ENCODE measurements at regions not wholly inside any gene's neighbourhood (a gene's known extent, or its start where the extent isn't known, plus 50 kb on each side); places are given as distances from the start of the nearest gene placed in this dataset.

DNA sequence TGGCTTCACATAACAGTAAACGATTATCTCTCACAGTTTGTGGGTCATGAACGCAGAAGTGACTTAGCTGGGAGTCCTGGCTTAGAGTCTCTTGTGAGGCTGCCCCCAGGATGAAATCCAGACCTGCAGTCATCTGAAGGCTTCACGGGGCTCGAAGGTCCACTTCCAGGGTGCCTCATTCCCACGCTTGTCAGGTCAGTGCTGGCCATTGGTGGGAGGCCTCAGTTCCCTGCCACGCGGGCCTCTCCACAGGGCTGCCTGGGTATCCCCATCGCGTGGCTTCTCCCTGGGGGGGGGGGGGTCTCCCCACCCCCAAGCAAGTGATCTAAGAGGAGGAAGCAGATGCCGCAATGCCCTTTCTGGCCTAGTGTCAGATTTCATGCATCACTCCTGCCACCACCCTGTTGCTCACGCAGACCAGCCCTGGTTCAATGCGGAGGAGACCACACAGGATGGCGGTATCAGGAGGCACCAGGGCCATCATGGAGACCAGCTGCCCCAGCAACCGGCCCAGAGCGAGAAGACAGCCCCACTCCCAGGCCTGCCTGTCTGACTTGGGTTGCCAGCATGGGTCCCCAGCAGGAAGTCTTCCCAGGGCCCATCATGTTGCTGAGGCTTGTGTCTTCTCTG is 77.3 kb upstream of the CDH5 start:
- no peak for DNase-seq

- no peak for DNase-seq
Observed at GRCh38 chr16:66287926-66288325, 78.6 kb upstream of the CDH5 start.

DNA sequence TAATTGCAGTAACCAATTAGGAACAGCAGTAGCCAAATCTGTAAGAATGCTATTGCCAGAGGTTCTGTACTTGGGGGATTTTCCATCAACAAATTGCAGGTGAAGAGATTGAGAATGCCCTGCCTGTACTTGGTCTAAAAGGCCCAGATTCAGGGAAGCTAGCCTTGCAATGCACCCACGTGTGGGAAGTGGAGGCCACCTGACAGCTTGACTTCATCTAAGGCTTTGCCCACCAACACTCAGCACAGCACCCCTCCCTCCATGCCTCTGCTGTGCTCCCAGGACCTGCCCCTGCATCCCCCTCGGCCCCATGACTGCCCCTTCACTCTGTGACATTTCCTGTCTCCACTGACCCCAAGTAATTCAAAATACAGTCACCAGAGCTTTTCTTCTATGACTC is 79.1 kb upstream of the CDH5 start:
- no peak for DNase-seq

DNA sequence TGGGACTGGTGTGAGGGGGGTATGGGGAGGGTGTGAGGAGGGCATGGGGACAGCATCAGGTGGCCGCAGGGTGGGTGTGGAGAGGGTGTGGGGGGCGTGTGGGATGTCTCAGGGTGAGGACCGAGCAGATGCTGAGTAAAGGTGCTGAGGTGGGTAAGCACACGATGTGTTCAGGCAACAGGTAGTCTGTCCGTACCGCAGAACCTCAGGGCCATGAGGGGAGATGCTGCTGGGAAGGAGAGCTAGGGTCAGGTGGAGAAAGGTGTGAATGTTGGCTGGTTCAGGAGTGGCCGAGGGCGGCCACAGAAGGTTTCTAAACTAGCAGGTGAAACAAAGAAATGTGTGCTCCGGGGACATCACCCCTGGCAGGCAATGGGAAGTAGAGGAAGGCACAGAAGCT is 80.0 kb upstream of the CDH5 start:
- DNase-seq, result no peak

- DNase-seq, result no peak
Observed at GRCh38 chr16:66278604-66279262, 87.8 kb upstream of the CDH5 start.

DNA sequence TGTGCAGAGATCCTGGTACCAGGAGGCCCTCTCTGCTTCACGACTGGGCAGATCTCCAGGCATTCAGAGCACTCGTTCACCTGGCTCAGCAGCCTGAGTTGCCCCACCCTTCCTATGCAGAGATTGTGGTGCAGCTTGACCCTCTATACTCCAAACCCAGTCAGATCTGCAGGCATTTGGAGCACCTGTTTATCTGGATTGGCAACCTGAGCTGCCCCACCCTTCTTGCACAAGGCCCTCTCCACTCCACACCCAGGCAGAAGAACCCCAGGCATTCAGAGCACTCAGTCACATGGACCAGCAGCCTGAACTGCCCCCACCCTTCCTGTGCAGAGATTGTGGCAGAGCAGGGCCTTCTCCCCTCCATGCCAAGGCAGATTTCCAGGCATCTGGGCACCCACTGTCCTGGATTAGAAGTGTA is 88.4 kb upstream of the CDH5 start:
- no peak for DNase-seq

GRCh38 chr16:66277311-66278070 is 89.0 kb upstream of the CDH5 start:
- no peak for DNase-seq

GRCh38 chr16:66275775-66276428 is 90.6 kb upstream of the CDH5 start:
- DNase-seq, result peak; percentile 57

- DNase-seq, result peak; percentile 46
Observed at GRCh38 chr16:66274335-66275110, 92.0 kb upstream of the CDH5 start.

DNA sequence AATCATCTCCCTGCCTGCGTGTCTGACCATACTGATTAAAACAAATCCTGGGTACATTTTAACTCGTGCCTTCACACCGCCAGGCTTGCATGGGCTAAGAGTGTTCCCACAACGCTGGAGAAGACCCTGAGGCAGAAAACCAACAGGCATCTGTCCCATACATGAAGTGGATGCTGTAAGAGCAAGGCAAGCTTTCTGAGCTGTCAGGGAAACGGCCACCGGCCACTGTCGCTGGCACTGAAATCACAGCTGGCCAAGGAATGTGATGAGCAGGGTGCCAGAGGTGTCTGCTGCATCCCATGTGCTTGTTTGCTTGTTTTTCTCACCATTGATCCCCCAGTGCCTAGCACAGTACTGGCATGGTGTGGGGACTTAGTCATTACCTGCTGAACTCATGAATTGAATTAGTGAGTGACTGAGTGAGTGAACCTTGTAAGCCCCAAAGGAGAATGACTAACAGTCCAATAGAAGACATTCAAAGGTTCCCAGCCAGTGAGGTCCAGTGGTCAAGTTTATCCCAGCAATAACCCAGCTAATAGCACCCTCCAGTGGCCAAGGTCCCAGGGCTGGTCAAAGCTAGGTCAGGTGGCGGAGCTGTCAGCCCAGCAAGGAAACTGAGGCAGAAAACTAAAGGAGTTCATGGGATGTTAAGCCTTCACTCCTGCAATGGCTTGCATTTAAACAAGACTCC is 92.7 kb upstream of the CDH5 start:
- DNase-seq, result no peak

DNA sequence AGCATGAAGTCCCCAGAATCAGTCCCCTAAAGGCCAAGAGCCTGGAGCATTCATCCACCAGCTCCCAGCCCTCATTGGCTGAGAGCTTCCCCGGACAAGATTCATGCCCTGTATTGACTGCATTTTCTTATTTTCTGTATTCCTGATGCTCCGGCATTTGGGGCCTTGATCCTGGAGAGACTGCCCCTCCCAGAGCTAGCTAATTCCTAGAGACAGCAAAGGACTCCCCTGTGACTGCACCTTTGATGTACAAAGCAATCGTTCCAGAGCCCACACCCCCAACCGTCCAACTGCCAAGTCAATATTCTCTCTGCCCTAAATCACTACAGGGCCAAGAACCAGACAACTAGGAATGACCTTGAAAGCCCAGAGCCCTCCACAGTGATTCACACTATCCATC is 93.4 kb upstream of the CDH5 start:
- DNase-seq, result no peak

DNA sequence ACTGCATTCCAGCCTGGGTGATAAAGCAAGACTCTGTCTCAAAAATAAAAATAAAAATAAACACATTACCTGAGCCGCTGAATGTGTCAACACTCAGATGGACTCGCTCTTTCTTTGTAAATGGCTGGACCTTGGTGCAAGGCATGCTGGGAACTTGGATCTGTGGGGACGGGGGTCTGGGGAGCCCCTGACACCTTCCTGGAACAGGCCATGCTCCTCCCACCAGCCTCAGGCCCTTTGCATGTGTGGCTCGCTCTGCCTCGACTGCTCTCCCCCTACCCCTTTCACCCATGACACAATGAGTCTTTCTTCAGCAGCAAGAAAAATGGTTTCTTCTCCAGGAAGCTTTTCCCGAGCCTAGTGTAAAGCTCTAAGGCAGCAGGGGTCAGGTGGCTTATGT is 94.0 kb upstream of the CDH5 start:
- DNase-seq, result no peak

- no peak for DNase-seq
Observed at GRCh38 chr16:66271074-66272060, 95.1 kb upstream of the CDH5 start.

- peak; percentile 92 for DNase-seq
Observed at GRCh38 chr16:66270333-66270927, 96.1 kb upstream of the CDH5 start.

DNA sequence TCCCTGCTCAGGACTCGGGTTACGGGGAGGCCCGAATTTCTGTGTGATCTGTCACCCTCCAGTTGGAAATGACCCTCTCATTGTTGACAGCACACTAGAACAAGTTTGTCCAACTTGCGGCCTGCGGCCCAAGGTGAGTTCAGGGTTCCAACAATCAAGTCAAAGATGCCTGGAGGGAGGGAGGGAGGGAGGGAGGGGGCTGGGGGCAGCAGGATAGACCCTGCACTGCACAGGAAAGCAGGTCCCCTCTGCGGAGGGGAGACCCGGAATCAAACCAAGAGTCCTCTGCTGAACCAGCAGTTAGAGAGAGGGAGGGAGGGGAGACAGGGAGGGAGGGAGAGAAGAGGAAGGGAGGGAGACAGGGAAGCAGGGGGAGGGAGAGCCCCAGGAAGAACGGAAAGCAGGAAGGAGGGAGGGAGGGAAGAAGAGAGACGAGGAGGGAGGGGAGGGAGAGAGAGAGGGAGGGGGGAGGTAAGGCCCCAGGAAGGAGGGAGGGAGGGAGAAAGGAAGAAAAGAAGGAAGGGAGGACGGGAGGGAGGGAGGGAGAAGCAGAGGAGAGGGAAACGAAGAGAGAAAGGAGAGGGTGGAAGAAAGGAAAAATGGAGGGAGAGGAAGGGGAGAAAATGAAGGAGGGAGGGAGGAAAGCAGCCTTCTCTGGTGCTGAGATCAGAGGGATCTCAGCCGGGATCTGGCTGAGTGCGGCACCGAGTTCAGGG is 96.7 kb upstream of the CDH5 start:
- DNase-seq, result peak; percentile 60

DNA sequence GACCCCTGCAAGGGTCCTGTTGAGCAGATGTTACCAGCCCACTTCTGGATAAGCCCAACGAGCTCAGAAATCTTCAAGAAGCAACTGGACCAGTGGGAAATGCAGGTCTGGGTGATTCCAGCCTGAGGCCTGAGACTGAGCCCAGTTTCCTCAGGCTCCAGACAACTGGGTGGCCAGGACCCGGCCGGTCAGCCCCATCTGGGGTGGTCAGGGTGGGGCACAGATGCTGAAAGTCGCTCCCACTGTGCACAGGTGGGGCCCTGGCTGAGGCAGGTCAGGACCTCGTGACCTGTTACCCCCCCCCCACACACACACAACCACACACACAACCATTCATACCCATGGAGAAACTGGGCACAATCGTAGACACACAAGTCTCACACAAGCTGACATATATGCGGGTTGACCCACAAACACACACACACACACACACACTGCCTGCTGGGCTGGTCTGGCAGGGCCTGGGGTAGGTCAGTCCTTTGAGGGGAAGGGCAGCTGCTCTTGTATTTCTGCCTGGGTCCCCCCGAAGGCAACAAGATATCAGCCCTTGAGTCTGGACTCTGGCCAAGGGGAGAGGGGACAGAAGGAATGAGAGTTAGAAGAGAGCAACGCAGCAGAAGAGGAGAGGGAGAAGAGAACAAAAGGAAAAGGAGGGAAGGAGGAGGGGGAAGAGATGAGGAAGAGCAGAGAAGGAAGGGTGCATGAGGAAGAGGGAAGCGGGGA is 99.0 kb upstream of the CDH5 start:
- DNase-seq, result no peak

GRCh38 chr16:66266436-66267291 is 99.8 kb upstream of the CDH5 start:
- DNase-seq, result peak; percentile 82

DNA sequence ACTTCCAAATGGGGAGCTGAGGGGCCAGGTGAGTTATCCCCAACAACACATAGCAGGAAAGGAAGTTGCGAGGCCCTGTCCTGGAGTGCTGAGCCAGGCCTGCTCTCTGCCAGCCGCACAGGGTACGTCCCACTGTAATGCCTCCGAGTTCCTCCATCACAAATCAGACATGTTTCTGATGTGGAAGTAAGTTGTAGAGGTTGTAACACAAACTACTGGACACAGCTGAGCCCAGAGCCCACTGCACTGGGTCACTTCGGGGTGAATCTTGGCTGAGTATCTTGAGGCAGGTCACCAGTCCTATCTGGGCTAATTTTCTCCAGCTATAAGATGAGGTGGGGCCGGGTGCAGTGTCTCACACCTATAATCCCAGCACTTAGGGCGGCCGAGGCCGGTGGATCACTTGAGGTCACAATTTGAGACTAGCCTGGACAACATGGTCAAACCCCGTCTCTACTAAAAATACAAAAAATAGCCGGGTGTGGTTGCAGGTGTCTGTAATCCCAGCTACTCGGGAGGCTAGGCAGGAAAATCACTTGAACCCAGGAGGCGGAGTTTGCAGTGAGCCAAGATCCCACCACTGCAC is 100.8 kb upstream of the CDH5 start:
- no peak for DNase-seq
